Karpas-422 (cell line): ENCODE measurements at regions not wholly inside any gene's neighbourhood (a gene's known extent, or its start where the extent isn't known, plus 50 kb on each side); places are given as distances from the start of the nearest gene placed in this dataset.

Experiments
- DNase-seq: peaks from one replicate; pipeline ENCODE4 v3.0.0-alpha.2; 2015
- H2AFZ ChIP-seq: fragments of 200-600 bp; sonication (generic); 2 replicates; pipeline ENCODE4 v1.6.1; 2014; ENCODE audit warnings: antibody characterized with exemption, low read length, mixed read lengths
- H3K27ac ChIP-seq: fragments of 200-600 bp; sonication (generic); 2 replicates; pipeline ENCODE4 v1.5.1; 2014; ENCODE audit warnings: mild to moderate bottlenecking, low read length, moderate library complexity
- H3K27me3 ChIP-seq: fragments of 200-600 bp; sonication (generic); 2 replicates; pipeline ENCODE4 v1.6.1; 2014; ENCODE audit warnings: low read length, mixed read lengths
- H3K36me3 ChIP-seq: fragments of 200-600 bp; sonication (generic); 2 replicates; pipeline ENCODE4 v1.6.1; 2014; ENCODE audit warnings: low read length, mixed read lengths; ENCODE audit not compliant: insufficient read depth
- H3K4me1 ChIP-seq: fragments of 200-600 bp; sonication (generic); 2 replicates; pipeline ENCODE4 v1.6.1; 2014; ENCODE audit warnings: mild to moderate bottlenecking, low read length, mixed read lengths
- H3K4me2 ChIP-seq: fragments of 200-600 bp; sonication (generic); 2 replicates; pipeline ENCODE4 v1.6.1; 2014; ENCODE audit warnings: low read length, low read depth, mild to moderate bottlenecking; ENCODE audit not compliant: poor library complexity, severe bottlenecking
- H3K4me3 ChIP-seq: fragments of 200-600 bp; sonication (generic); 2 replicates; pipeline ENCODE4 v1.5.1; 2014; ENCODE audit warnings: mild to moderate bottlenecking, antibody characterized with exemption, low read length, mixed read lengths
- H3K79me2 ChIP-seq: fragments of 200-600 bp; sonication (generic); 2 replicates; pipeline ENCODE4 v1.6.1; 2014; ENCODE audit warnings: mild to moderate bottlenecking, low read length, mixed read lengths
- H3K9ac ChIP-seq: fragments of 200-600 bp; sonication (generic); 2 replicates; pipeline ENCODE4 v1.6.0; 2014; ENCODE audit warnings: low read length
- H3K9me2 ChIP-seq: fragments of 200-600 bp; sonication (generic), shearing (Covaris generic); replicated peaks from 2 replicates; pipeline ENCODE4 v1.6.0; 2014; ENCODE audit warnings: mild to moderate bottlenecking, low read length, moderate library complexity; ENCODE audit not compliant: insufficient read depth
- H3K9me3 ChIP-seq: fragments of 300-700, 200-600 bp; sonication (generic); 2 replicates; pipeline ENCODE4 v1.6.1; 2014; ENCODE audit warnings: low read length, mixed read lengths
- H4K20me1 ChIP-seq: fragments of 200-600 bp; sonication (generic); 2 replicates; pipeline ENCODE4 v1.6.1; 2014; ENCODE audit warnings: mild to moderate bottlenecking, antibody characterized with exemption, low read length, low read depth; ENCODE audit not compliant: insufficient read depth

DNA sequence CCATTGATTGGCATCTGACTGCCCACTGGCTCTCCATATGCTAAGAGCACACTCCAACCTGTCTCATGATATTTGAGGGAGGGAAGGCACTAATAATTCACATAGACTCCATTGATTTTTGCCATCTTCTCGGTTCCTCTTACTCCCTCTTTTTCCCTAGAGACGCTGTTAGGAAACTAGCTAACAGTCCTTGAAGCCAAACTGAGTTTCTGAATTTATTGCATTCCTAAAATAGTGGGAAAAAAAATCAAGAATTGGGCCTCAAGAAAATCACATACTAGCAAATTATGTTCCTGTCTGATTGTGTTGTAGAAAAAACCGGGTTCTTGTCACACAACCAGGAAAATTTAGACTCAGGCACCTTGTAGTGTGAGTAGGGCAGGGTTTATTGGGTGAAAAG lies 86.4 kb upstream of the SLC7A1 start:
- Histone ChIP-seq H3K27me3 (no peaks in the 10 kb centered on the region), H3K4me3 (no peak overlapping the region), H3K36me3 (no peaks in the 10 kb centered on the region), H3K9me3 (no peaks in the 10 kb centered on the region), H3K9ac (no peak overlapping the region), H2AFZ (no peak overlapping the region), H4K20me1 (no peaks in the 10 kb centered on the region), H3K9me2 (no peaks in the 10 kb centered on the region), H3K79me2 (no peaks in the 10 kb centered on the region), H3K4me2 (no peak overlapping the region), H3K4me1 (no peaks in the 10 kb centered on the region), H3K27ac (no peak overlapping the region)
- no peak for DNase-seq

GRCh38 chr13:29679396-29680053 lies 84.0 kb upstream of the SLC7A1 start:
- DNase-seq, result no peak

GRCh38 chr13:29677627-29678026 lies 82.1 kb upstream of the SLC7A1 start:
- Histone ChIP-seq H3K9ac (no peak overlapping the region), H3K9me3 (no peaks in the 10 kb centered on the region), H3K79me2 (no peaks in the 10 kb centered on the region), H3K4me1 (no peaks in the 10 kb centered on the region), H3K27me3 (no peaks in the 10 kb centered on the region), H4K20me1 (no peaks in the 10 kb centered on the region), H3K9me2 (no peaks in the 10 kb centered on the region), H3K36me3 (no peaks in the 10 kb centered on the region), H3K4me2 (no peak overlapping the region), H3K27ac (no peak overlapping the region), H3K4me3 (no peak overlapping the region), H2AFZ (no peak overlapping the region)
- DNase-seq, result no peak

More at GRCh38 chr13:29679396-29680053, 84.0 kb upstream of the SLC7A1 start:
- Histone ChIP-seq H3K27me3 (no peaks in the 10 kb centered on the region), H3K4me1 (no peaks in the 10 kb centered on the region), H3K36me3 (no peaks in the 10 kb centered on the region), H3K9ac (no peak overlapping the region), H3K79me2 (no peaks in the 10 kb centered on the region), H4K20me1 (no peaks in the 10 kb centered on the region), H3K4me3 (no peak overlapping the region), H3K9me3 (no peaks in the 10 kb centered on the region), H2AFZ (no peak overlapping the region), H3K27ac (no peak overlapping the region), H3K4me2 (no peak overlapping the region), H3K9me2 (no peaks in the 10 kb centered on the region)

DNA sequence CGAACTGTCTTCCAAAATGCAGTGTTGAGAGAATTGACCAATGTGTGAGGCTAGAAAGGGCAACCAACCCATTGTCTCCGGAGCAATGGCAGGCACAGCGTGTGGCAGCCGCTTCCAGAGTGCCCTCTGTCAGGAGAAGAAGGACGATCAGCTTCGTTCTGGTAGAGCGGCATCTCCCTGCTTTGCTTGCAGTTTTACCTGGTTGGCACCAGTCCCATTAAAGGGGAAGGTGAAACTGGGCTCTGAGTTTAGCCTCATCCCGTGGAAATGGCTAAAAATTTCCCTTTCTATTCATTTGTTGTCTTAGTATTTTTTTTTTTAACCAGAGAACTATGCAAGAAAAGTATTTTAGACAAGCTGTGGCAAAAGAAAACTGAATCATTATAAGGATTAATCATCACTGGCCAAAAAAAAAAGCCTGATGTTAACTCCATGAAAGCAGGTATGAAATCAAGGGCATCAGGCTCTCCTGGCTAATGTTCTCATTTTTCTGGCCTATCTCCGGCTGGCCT lies 81.5 kb upstream of the SLC7A1 start:
- H3K4me2 ChIP-seq, result no peak overlapping the region
- no peak overlapping the region for H3K27ac ChIP-seq
- DNase-seq, result no peak

DNA sequence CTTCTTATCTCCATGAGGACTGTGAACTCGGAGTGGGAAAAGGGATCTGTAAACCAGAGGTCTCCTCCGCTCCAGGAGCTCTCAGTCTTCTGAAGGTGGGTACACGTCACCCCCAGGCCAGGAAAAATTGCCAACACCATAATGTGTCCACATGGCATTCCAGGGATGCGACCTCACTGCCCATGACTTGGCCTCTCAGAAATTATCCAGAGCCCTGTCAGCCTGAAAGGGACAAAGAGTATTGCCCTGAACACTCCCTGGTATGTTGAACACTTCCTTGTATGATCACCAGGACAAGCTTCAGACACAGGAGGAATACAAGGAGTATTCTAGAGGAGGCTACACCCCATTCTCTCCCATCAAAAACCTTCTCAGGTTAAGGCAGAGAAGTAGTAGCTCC lies 81.0 kb upstream of the SLC7A1 start:
- Histone ChIP-seq H3K36me3 (no peaks in the 10 kb centered on the region), H3K9me3 (no peaks in the 10 kb centered on the region), H3K4me2 (no peak overlapping the region), H3K79me2 (no peaks in the 10 kb centered on the region), H3K27ac (no peak overlapping the region), H3K27me3 (no peaks in the 10 kb centered on the region), H2AFZ (no peak overlapping the region), H3K4me1 (no peaks in the 10 kb centered on the region), H3K9me2 (no peaks in the 10 kb centered on the region), H3K4me3 (no peak overlapping the region), H4K20me1 (no peaks in the 10 kb centered on the region), H3K9ac (no peak overlapping the region)
- no peak for DNase-seq

More for the DNA sequence above, 81.5 kb upstream of the SLC7A1 start:
- no peaks in the 10 kb centered on the region for H3K27me3 ChIP-seq
- H3K79me2 ChIP-seq, result no peaks in the 10 kb centered on the region
- no peaks in the 10 kb centered on the region for H3K4me1 ChIP-seq
- H3K9ac ChIP-seq, result no peak overlapping the region
- H3K4me3 ChIP-seq, result no peak overlapping the region
- no peak overlapping the region for H2AFZ ChIP-seq
- H4K20me1 ChIP-seq, result no peaks in the 10 kb centered on the region
- H3K9me3 ChIP-seq, result no peaks in the 10 kb centered on the region
- no peaks in the 10 kb centered on the region for H3K36me3 ChIP-seq
- H3K9me2 ChIP-seq, result no peaks in the 10 kb centered on the region

DNA sequence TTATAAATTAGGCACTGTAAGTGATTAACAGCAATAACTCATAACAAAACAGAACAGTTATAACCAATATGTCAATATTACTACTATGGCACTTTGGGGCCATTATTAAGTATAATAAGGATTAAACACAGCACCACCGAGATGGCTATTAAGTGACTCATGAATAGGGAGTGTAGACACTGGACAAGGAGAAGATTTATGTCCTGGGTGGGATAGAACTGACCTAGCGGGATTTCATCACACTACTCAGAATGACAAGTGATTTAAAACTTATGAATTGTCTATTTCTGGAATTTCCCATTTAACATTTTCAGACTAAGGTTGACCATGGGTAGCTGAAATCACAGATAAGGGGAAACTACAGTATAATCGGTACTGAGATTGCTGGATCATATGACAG lies 79.0 kb upstream of the SLC7A1 start:
- H4K20me1 ChIP-seq, result no peaks in the 10 kb centered on the region

GRCh38 chr13:29664591-29664990 lies 69.1 kb upstream of the SLC7A1 start:
- Histone ChIP-seq H2AFZ (no peak overlapping the region), H3K4me1 (peaks cover 8% of the 10 kb centered on the region), H3K9me2 (no peaks in the 10 kb centered on the region), H3K79me2 (no peaks in the 10 kb centered on the region), H3K9me3 (no peaks in the 10 kb centered on the region), H4K20me1 (no peaks in the 10 kb centered on the region), H3K27me3 (no peaks in the 10 kb centered on the region; the same call in 1 of the 2 replicates), H3K9ac (no peak overlapping the region), H3K36me3 (no peaks in the 10 kb centered on the region), H3K4me2 (no peak overlapping the region), H3K27ac (no peak overlapping the region), H3K4me3 (no peak overlapping the region)
- peak; percentile 64 for DNase-seq

More for the DNA sequence above, 79.0 kb upstream of the SLC7A1 start:
- H3K9ac ChIP-seq, result no peak overlapping the region
- H3K4me1 ChIP-seq, result no peaks in the 10 kb centered on the region
- no peaks in the 10 kb centered on the region for H3K27me3 ChIP-seq
- DNase-seq, result no peak
- H3K9me3 ChIP-seq, result no peaks in the 10 kb centered on the region
- H2AFZ ChIP-seq, result no peak overlapping the region
- no peak overlapping the region for H3K4me3 ChIP-seq
- no peak overlapping the region for H3K4me2 ChIP-seq
- no peaks in the 10 kb centered on the region for H3K9me2 ChIP-seq
- H3K79me2 ChIP-seq, result no peaks in the 10 kb centered on the region
- no peak overlapping the region for H3K27ac ChIP-seq
- H3K36me3 ChIP-seq, result no peaks in the 10 kb centered on the region

GRCh38 chr13:29654843-29655547 lies 59.5 kb upstream of the SLC7A1 start:
- DNase-seq, result no peak
- H3K27me3 ChIP-seq, result peaks cover 6% of the 10 kb centered on the region; the same call in 1 of the 2 replicates
- H3K4me3 ChIP-seq, result no peak overlapping the region
- no peaks in the 10 kb centered on the region for H3K36me3 ChIP-seq
- no peak overlapping the region for H2AFZ ChIP-seq
- no peaks in the 10 kb centered on the region for H3K4me1 ChIP-seq
- H4K20me1 ChIP-seq, result no peaks in the 10 kb centered on the region
- H3K9me2 ChIP-seq, result no peaks in the 10 kb centered on the region
- H3K4me2 ChIP-seq, result no peak overlapping the region
- no peak overlapping the region for H3K27ac ChIP-seq
- peaks cover 7% of the 10 kb centered on the region; the same call in 1 of the 2 replicates for H3K9me3 ChIP-seq
- H3K9ac ChIP-seq, result no peak overlapping the region
- no peaks in the 10 kb centered on the region for H3K79me2 ChIP-seq
